ENCODE measurements at regions not wholly inside any gene's neighbourhood (a gene's known extent, or its start where the extent isn't known, plus 50 kb on each side); places are given as distances from the start of the nearest gene placed in this dataset.
A peak's percentile ranks its signal among the peaks of the same experiment; 100 is the strongest.

DNA sequence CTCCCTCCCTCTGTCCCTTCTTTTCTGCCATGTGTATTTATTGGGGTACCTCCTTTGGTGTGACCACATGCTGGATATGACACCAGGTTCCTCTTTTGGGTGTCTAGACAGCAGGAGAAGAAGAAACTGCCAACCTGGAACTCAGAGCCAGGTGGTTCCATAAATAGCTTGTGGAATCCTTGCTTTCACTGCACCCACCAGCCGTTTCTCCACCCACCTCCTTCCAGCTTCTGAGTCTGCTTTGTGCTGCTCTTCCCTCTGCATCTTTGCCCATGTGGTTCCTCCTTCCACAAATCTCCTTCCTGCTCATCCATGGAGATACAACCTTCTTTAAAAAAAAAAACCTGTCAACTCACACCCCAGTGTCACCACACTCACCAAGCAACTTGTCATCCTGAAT, 80.2 kb upstream of the SKOR2 start:
- TF ChIP-seq CTCF (conservative IDR thresholded peaks at IDR 0.05; ENCODE audit: low read length) = no peak
- H3K4me3 ChIP-seq (ENCODE audit: low read length) = no peak overlapping the region
- no peak for DNase-seq (ENCODE audit: low read depth)

GRCh38 chr18:47331026-47331425, 79.6 kb upstream of the SKOR2 start:
- no peak overlapping the region for H3K4me3 ChIP-seq (ENCODE audit: low read length)
- TF ChIP-seq CTCF (conservative IDR thresholded peaks at IDR 0.05; ENCODE audit: low read length) = no peak

GRCh38 chr18:47323158-47323557, 71.7 kb upstream of the SKOR2 start:
- DNase-seq (ENCODE audit: low read depth) = peak; percentile 58
- no peak for TF ChIP-seq CTCF (conservative IDR thresholded peaks at IDR 0.05; ENCODE audit: low read length)
- H3K4me3 ChIP-seq (ENCODE audit: low read length) = no peak overlapping the region

More at GRCh38 chr18:47331026-47331425, 79.6 kb upstream of the SKOR2 start:
- DNase-seq (ENCODE audit: low read depth) = peak; percentile 27

- no peak overlapping the region for H3K4me3 ChIP-seq (ENCODE audit: low read length)
- DNase-seq (ENCODE audit: low read depth) = no peak
- no peak for TF ChIP-seq CTCF (conservative IDR thresholded peaks at IDR 0.05; ENCODE audit: low read length)
Observed at GRCh38 chr18:47321815-47322214, 70.4 kb upstream of the SKOR2 start.

GRCh38 chr18:47317824-47318508, 66.5 kb upstream of the SKOR2 start:
- no peak for TF ChIP-seq CTCF (conservative IDR thresholded peaks at IDR 0.05; ENCODE audit: low read length)
- no peak for DNase-seq (ENCODE audit: low read depth)
- no peak overlapping the region for H3K4me3 ChIP-seq (ENCODE audit: low read length)

DNA sequence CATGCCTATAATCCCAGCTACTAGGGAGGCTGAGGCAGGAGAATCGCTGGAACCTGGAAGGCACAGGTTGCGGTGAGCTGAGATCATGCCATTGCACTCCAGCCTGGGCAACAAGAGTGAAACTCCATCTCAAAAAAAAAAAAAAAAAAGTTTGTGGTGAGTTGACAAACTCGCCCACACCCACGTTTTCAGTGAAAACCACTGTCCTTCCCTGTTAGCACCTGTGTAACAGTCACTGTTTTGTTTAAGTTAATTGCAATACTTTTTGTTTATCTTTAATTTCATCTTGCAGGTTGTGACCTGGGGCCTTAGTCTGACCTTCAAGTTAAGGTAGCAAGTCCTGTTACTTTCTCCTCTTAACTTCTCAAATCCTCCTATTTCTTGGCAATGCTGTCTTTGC, 65.5 kb upstream of the SKOR2 start:
- TF ChIP-seq CTCF (conservative IDR thresholded peaks at IDR 0.05; ENCODE audit: low read length) = no peak
- no peak overlapping the region for H3K4me3 ChIP-seq (ENCODE audit: low read length)
- no peak for DNase-seq (ENCODE audit: low read depth)

DNA sequence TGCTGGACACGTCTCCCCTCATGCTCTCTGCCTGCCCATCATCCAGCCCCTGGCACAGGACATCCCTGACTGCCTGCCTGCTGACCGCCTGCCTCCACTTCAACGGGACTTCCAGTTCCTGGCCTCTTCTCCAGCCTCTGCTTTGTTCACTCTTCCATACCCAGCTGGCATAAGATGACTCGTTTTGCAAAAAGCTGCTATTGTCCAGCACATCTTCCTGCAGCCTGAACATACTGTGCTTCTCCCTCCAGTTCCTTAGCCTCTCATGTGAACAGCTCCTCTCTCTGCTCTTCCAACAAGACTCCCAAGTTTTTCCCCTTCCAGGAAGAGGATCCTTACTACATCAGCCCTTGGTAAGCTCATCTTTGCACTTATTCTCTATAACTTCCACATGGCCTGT, 62.4 kb upstream of the SKOR2 start:
- TF ChIP-seq CTCF (conservative IDR thresholded peaks at IDR 0.05; ENCODE audit: low read length) = no peak
- peak; percentile 12 for DNase-seq (ENCODE audit: low read depth)
- H3K4me3 ChIP-seq (ENCODE audit: low read length) = no peak overlapping the region
